SK-N-SH treated with all-trans-retinoic acid at 6 μM for 48 hours (cell line): ENCODE measurements at regions not wholly inside any gene's neighbourhood (a gene's known extent, or its start where the extent isn't known, plus 50 kb on each side); places are given as distances from the start of the nearest gene placed in this dataset.

Source experiments
- SNAI2 ChIP-seq: fragments of 250-450 bp; sonication (Bioruptor Pico); IDR thresholded peaks from 2 replicates; pipeline ENCODE4 v1.5.0; 2020; ENCODE audit warnings: mild to moderate bottlenecking, moderate library complexity
- ZC3H10 ChIP-seq: fragments of 250-450 bp; sonication (Bioruptor Pico); IDR thresholded peaks from 2 replicates; pipeline ENCODE4 v1.5.1; 2021; ENCODE audit warnings: mild to moderate bottlenecking, moderate library complexity

- TF ChIP-seq SNAI2 (no peak), ZC3H10 (CRISPR knock-in tag) (no peak)
Observed at GRCh38 chr5:56456002-56456401, 222.9 kb upstream of the ANKRD55 start.
